ENCODE measurements at regions not wholly inside any gene's neighbourhood (a gene's known extent, or its start where the extent isn't known, plus 50 kb on each side); places are given as distances from the start of the nearest gene placed in this dataset.

DNA sequence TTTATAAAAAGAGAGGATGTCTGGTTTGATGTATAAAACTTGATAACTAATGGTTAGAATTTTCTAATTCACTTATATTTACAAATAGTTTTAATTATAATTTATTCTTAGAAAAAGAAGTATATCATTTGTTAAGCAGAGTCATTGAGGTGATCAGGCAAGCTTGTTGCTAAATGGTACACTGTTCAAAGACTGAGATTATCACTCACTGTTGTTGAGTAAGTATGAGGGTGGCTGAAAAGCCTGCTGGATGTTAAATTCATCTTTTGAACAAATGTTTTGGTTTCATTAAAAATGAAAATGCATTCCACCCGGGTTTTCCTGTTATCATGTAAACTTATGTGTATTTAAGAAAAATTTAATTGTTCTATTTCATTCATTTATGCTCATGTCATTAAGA is 451.8 kb downstream of the ADAMTS20 start:
- no peak for DNase-seq (ENCODE audit: low read depth, low spot score)
- no peak overlapping the region for H3K4me3 ChIP-seq

DNA sequence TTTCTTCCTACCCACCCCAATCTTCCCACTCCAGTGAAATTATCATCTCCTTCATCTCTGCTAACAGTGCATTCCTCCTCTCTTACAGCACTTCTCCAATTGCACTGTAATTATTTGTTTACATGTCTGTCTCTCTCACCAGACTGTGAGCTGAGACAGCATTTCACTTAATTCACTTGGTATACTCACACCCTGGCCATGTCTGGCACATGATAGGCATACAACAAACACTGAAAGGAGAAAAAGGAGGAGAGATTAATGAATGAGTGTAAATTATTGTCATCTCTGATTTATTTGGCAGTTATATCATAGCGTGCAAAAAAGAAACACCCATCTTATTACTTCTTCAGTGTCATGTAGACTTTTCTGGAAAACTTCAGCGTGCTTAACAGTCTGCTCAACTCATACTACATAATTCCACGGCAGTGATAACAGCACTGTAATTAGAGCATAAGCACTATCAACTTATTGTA is 452.3 kb downstream of the ADAMTS20 start:
- H3K4me3 ChIP-seq, result no peak overlapping the region

More for the DNA sequence above, 451.8 kb downstream of the ADAMTS20 start:
- Histone ChIP-seq H3K27ac (no peak overlapping the region), H3K36me3 (ENCODE audit: insufficient read depth, low read length) (no peaks in the 10 kb centered on the region), H3K9ac (ENCODE audit: insufficient read length) (no peak overlapping the region), H3K9me3 (ENCODE audit: low read depth, low read length) (no peaks in the 10 kb centered on the region)
- TF ChIP-seq EZH2 (IDR thresholded peaks at IDR 0.05), result no peak
- TF ChIP-seq FOXP2 (optimal IDR thresholded peaks at IDR 0.05; ENCODE audit: control extremely low read depth, extremely low read length, insufficient read depth), result no peak
- no peak for TF ChIP-seq POLR2AphosphoS5 (IDR thresholded peaks at IDR 0.05; ENCODE audit: borderline replicate concordance, low read depth, low read length)

DNA sequence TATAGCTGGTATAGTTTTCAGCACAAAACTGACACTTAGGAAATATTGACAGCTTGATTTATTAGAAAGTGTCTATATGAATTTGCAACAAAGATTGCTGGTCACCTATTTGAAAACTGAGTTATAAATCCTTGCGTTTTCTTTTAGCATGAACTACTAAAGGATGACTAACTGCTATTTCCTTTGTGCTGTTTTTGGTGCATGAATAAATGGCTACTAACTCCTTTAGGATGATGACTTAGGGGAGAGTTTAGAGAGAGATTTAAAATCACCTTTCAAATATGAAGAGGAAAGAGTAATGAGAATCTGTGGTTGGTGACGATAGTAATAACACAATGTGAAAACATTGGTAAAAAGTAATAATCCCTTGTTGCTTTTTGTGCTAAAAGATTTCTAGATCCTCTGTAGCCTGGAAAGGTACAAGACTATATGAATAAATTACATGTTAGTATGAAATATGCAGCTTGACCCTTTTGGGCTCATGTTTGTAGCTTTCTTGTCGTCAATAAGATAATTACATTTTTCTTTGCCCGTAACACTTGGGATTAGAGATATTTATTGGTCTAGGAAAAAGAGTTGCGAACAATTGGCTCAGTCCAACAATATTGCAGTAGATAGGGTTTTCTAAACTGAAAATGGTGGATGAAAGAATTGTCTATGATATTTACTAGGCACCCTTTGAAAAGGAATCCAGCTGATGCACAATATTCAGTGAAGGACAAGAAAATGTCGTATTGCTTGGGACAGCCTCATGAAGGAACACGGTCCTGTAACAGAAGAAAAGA is 453.0 kb downstream of the ADAMTS20 start:
- no peak overlapping the region for H3K9ac ChIP-seq (ENCODE audit: insufficient read length)
- no peak overlapping the region for H3K4me3 ChIP-seq
- no peak for DNase-seq (ENCODE audit: low read depth, low spot score)
- H3K27ac ChIP-seq, result no peak overlapping the region
- no peak for TF ChIP-seq FOXP2 (optimal IDR thresholded peaks at IDR 0.05; ENCODE audit: control extremely low read depth, extremely low read length, insufficient read depth)
- TF ChIP-seq POLR2AphosphoS5 (IDR thresholded peaks at IDR 0.05; ENCODE audit: borderline replicate concordance, low read depth, low read length), result no peak
- TF ChIP-seq EZH2 (IDR thresholded peaks at IDR 0.05), result no peak
- H3K36me3 ChIP-seq (ENCODE audit: insufficient read depth, low read length), result no peaks in the 10 kb centered on the region
- H3K9me3 ChIP-seq (ENCODE audit: low read depth, low read length), result no peaks in the 10 kb centered on the region

More for the DNA sequence above, 452.3 kb downstream of the ADAMTS20 start:
- Histone ChIP-seq H3K9ac (ENCODE audit: insufficient read length) (no peak overlapping the region), H3K27ac (no peak overlapping the region), H3K36me3 (ENCODE audit: insufficient read depth, low read length) (no peaks in the 10 kb centered on the region), H3K9me3 (ENCODE audit: low read depth, low read length) (no peaks in the 10 kb centered on the region)
- TF ChIP-seq EZH2 (IDR thresholded peaks at IDR 0.05) (no peak), FOXP2 (optimal IDR thresholded peaks at IDR 0.05; ENCODE audit: control extremely low read depth, extremely low read length, insufficient read depth) (no peak), POLR2AphosphoS5 (IDR thresholded peaks at IDR 0.05; ENCODE audit: borderline replicate concordance, low read depth, low read length) (no peak)
- DNase-seq (ENCODE audit: low read depth, low spot score), result no peak

DNA sequence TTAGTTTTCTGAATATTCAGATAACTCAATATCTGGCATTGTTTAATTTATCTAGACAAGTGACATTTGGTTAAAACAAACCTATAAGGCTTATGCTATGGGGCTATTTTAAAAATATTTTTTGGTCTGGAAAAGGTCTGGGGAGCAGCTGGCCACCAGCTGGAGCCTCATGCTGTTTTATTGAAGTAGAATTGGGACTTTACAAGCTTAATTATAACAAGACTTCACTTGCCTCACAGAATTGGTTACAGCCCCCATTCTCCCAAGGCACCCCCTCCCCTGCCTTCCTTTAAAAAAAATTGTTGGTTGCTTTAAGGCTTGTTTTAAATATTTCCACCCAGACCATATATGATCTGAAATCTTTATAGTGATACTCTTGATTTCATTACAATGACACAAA is 453.9 kb downstream of the ADAMTS20 start:
- Histone ChIP-seq H3K4me3 (no peak overlapping the region), H3K36me3 (ENCODE audit: insufficient read depth, low read length) (no peaks in the 10 kb centered on the region), H3K27ac (no peak overlapping the region), H3K9me3 (ENCODE audit: low read depth, low read length) (no peaks in the 10 kb centered on the region), H3K9ac (ENCODE audit: insufficient read length) (no peak overlapping the region)
- TF ChIP-seq FOXP2 (optimal IDR thresholded peaks at IDR 0.05; ENCODE audit: control extremely low read depth, extremely low read length, insufficient read depth) (no peak), POLR2AphosphoS5 (IDR thresholded peaks at IDR 0.05; ENCODE audit: borderline replicate concordance, low read depth, low read length) (no peak), EZH2 (IDR thresholded peaks at IDR 0.05) (no peak)
- no peak for DNase-seq (ENCODE audit: low read depth, low spot score)

DNA sequence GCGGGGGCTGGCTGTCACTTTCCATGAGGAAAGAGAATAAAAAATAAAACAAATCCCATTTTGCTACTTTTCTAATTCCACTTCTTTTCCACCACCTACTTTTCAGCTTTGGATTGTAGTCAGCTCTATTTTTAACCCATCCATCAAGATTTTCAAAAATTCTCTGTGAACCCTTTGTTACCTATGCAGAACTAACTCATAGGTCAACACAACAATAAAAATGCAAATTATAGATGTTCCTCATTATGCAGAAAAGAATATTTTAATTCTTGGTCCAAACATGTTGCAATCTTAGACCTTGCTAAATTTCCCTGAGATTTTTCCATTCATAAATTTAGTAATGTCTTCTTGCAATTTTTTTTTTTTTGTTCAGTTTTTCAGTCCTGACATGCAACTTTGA is 454.5 kb downstream of the ADAMTS20 start:
- DNase-seq (ENCODE audit: low read depth, low spot score), result no peak
- H3K4me3 ChIP-seq, result no peak overlapping the region
- H3K27ac ChIP-seq, result no peak overlapping the region
- no peaks in the 10 kb centered on the region for H3K9me3 ChIP-seq (ENCODE audit: low read depth, low read length)
- H3K36me3 ChIP-seq (ENCODE audit: insufficient read depth, low read length), result no peaks in the 10 kb centered on the region
- no peak for TF ChIP-seq POLR2AphosphoS5 (IDR thresholded peaks at IDR 0.05; ENCODE audit: borderline replicate concordance, low read depth, low read length)
- TF ChIP-seq EZH2 (IDR thresholded peaks at IDR 0.05), result no peak
- no peak for TF ChIP-seq FOXP2 (optimal IDR thresholded peaks at IDR 0.05; ENCODE audit: control extremely low read depth, extremely low read length, insufficient read depth)
- H3K9ac ChIP-seq (ENCODE audit: insufficient read length), result no peak overlapping the region

DNA sequence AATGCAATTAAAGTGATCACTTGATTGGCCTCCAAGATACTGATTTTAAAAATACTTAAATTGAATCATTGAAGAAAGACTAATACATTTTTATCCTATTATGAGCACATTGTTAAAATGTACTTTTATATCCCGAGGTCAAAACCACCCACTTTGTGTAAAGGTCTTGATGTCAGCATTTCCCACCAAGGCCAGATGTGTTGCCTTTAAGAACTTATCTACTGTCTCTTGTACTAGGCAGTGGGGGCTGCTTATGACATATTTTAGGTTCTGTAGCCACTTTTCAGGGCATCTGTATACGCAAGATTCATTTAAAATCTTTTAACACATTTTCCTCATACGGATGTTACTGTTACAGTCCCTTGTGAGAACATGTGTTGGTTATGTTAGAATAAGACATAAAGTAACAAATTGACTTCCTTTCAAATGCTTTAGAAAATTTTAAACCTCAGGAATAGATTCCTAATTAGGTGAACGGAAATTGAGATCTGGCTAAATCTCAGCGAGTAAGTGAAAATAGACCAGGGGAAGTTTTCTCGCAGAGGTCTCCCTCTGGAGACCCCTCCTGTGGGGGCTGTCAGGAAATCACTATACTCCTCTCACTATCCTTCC is 456.2 kb downstream of the ADAMTS20 start:
- Histone ChIP-seq H3K9ac (ENCODE audit: insufficient read length) (no peak overlapping the region), H3K9me3 (ENCODE audit: low read depth, low read length) (no peaks in the 10 kb centered on the region), H3K4me3 (no peak overlapping the region), H3K27ac (no peak overlapping the region), H3K36me3 (ENCODE audit: insufficient read depth, low read length) (no peaks in the 10 kb centered on the region)
- no peak for DNase-seq (ENCODE audit: low read depth, low spot score)
- TF ChIP-seq POLR2AphosphoS5 (IDR thresholded peaks at IDR 0.05; ENCODE audit: borderline replicate concordance, low read depth, low read length) (no peak), FOXP2 (optimal IDR thresholded peaks at IDR 0.05; ENCODE audit: control extremely low read depth, extremely low read length, insufficient read depth) (no peak), EZH2 (IDR thresholded peaks at IDR 0.05) (no peak)

DNA sequence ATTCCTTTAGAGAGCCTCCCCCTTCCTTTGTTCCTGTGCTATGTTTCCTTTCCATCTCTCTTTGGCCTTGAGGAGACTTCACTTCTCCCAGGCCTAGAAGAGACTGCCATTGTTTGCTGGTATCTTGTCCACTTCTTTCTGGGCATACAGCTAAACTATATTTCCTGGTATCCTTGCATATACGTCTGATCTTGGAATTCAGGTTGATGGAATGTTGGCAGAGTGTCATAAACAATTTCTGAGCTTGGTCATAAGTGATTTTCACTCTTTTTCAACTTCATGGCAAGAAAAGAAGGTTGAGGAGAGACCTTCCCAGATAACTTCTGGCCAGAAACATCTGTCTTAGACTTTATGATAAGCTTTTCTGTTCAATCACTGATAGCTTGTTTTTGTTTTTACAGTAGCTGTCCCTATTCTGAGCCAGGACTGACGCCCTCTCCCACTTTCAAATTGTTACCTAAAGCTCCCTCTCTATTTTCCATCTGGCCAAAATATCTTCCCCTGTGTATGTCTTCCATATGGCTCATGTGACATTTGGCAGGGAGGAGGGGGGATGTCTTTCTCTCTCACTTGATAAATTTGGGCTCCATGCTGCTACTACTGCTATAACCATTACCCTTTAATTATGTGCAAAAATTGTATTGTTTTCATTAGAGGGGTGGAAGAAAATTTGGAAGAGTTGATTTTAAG is 457.0 kb downstream of the ADAMTS20 start:
- Histone ChIP-seq H3K9ac (ENCODE audit: insufficient read length) (no peak overlapping the region), H3K27ac (no peak overlapping the region), H3K4me3 (no peak overlapping the region), H3K9me3 (ENCODE audit: low read depth, low read length) (no peaks in the 10 kb centered on the region), H3K36me3 (ENCODE audit: insufficient read depth, low read length) (no peaks in the 10 kb centered on the region)
- TF ChIP-seq EZH2 (IDR thresholded peaks at IDR 0.05) (no peak), FOXP2 (optimal IDR thresholded peaks at IDR 0.05; ENCODE audit: control extremely low read depth, extremely low read length, insufficient read depth) (no peak), POLR2AphosphoS5 (IDR thresholded peaks at IDR 0.05; ENCODE audit: borderline replicate concordance, low read depth, low read length) (no peak)
- no peak for DNase-seq (ENCODE audit: low read depth, low spot score)

DNA sequence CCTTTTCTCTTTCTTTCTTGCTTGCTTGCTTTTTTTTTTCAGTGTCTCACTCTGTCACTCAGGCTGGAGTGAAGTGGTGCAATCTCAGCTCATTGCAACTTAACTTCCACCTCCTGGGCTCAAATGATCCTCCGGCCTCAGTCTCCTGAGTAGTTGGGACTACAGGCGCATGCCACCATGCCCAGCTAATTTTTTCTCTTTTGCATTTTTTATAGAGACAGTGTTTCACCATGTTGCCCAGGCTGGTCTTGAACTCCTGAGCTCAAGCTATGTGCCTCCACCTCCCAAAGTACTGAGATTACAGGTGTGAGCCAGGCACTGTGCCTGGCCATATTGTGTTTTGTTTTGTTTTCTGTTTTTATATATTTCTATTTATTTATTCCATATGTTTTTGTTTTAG is 461.0 kb downstream of the ADAMTS20 start:
- H3K36me3 ChIP-seq (ENCODE audit: insufficient read depth, low read length), result no peaks in the 10 kb centered on the region
- no peak overlapping the region for H3K9ac ChIP-seq (ENCODE audit: insufficient read length)
- H3K9me3 ChIP-seq (ENCODE audit: low read depth, low read length), result no peaks in the 10 kb centered on the region; the same call in 1 of the 2 replicates
- TF ChIP-seq FOXP2 (optimal IDR thresholded peaks at IDR 0.05; ENCODE audit: control extremely low read depth, extremely low read length, insufficient read depth), result no peak
- DNase-seq (ENCODE audit: low read depth, low spot score), result no peak
- no peak overlapping the region for H3K4me3 ChIP-seq
- no peak overlapping the region for H3K27ac ChIP-seq

All from SK-N-MC (cell line).